Stomach (tissue), 8 donors: ENCODE measurements at regions not wholly inside any gene's neighbourhood (a gene's known extent, or its start where the extent isn't known, plus 50 kb on each side); places are given as distances from the start of the nearest gene placed in this dataset.

Experiments
- DNase-seq, 2 donors: peaks; one replicate each; pipeline versions ENCODE4 v3.0.0 to v3.0.0-alpha.2; 2013 to 2019
- H3K27ac ChIP-seq, 5 donors: fragments of 200-600 bp in 4 of 5; sonication (generic) in 4 of 5; one replicate each; pipeline ENCODE4 v1.5.1; 2013 to 2019; ENCODE audit warnings: mild to moderate bottlenecking in 1 of 5, moderate library complexity in 1 of 5
- H3K27me3 ChIP-seq, 3 donors: fragments of 200-600 bp; sonication (generic); one replicate each; pipeline ENCODE4 v1.5.1; 2017 to 2019; ENCODE audit warnings: mixed run types in 1 of 3
- H3K36me3 ChIP-seq, 4 donors: fragments of 200-600 bp; sonication (generic); 1 replicate in 3 of 4; 2 replicates in 1 of 4; pipeline ENCODE4 v1.5.1; 2016 to 2019
- H3K4me1 ChIP-seq, 4 donors: fragments of 200-600 bp; sonication (generic); one replicate each; pipeline ENCODE4 v1.5.1; 2016 to 2019
- H3K4me3 ChIP-seq, 4 donors: fragments of 200-600 bp; sonication (generic) in 3 of 4; one replicate each; pipeline ENCODE4 v1.5.1; 2016 to 2019; ENCODE audit warnings: mild to moderate bottlenecking in 1 of 4
- H3K9me3 ChIP-seq, 4 donors: fragments of 200-600 bp; sonication (generic); one replicate each; pipeline ENCODE4 v1.5.1; 2016 to 2019
- CTCF ChIP-seq, 7 experiments: fragments of 450-650 bp in 4 of 7; fragments of 200-600 bp in 3 of 7; sonication (generic) in 3 of 7; IDR thresholded peaks; one replicate each; pipeline ENCODE4 v1.5.1; 2016 to 2019; ENCODE audit warnings: antibody characterized with exemption in 7 of 7, control low read depth in 2 of 7, mild to moderate bottlenecking in 1 of 7
- EP300 ChIP-seq: sonication (generic); formaldehyde crosslinking; IDR thresholded peaks from one replicate; pipeline ENCODE4 v1.6.1; 2017; ENCODE audit warnings: antibody characterized with exemption
- POLR2A ChIP-seq, 4 donors: fragments of 450-650 bp; IDR thresholded peaks; one replicate each; pipeline ENCODE4 v1.6.1; 2016; ENCODE audit warnings: antibody characterized with exemption in 4 of 4, control low read depth in 2 of 4, mild to moderate bottlenecking in 1 of 4, moderate library complexity in 1 of 4
- POLR2AphosphoS5 ChIP-seq, 3 donors: sonication (generic); formaldehyde crosslinking; IDR thresholded peaks; one replicate each; pipeline ENCODE4 v1.6.1; 2016; ENCODE audit warnings: antibody characterized with exemption in 3 of 3
- WGBS, 5 donors: extraction: QIAGEN DNeasy Blood & Tissue Kit in 3 of 5; methylation state at CpG; one replicate each; pipeline versions ENCODE4 v1.1.5 to v1.1.7; 2013 to 2018; 5-methylcytosine and 5-hydroxymethylcytosine counted together
- intact Hi-C: fragments of 100-400 bp; cut with DNase I; formaldehyde crosslinking; loops from one replicate; pipeline ENCODE4 v1.15.1; 2023; ENCODE audit warnings: low total_unique reads
- donor health status: healthy with polysubstance abuse.
- donor health status: Bipolar disorder and iron deficiency.
- donor health status: healthy.

- intact Hi-C loops = no loop called here
- WGBS, 5 donors = 38 to 68% (median 49%) methylated on average over 13 of the region's 13 CpGs
- Histone ChIP-seq H3K4me3 (no peak overlapping the region), H3K9me3 (no peaks in the 10 kb centered on the region), H3K36me3 (no peaks in the 10 kb centered on the region), H3K4me1 (no peaks in the 10 kb centered on the region), H3K27ac (no peak overlapping the region), H3K27me3 (peaks cover 0 to 10% (median 0%) of the 10 kb centered on the region in 3 donors)
- TF ChIP-seq CTCF (IDR thresholded peaks at IDR 0.05) (no peak), POLR2AphosphoS5 (IDR thresholded peaks at IDR 0.05) (no peak), EP300 (no peak), POLR2A (IDR thresholded peaks at IDR 0.05) (no peak)
- DNase-seq = no peak
Measured at GRCh38 chr10:1932692-1933094, 195.4 kb upstream of the ADARB2 start.

- no peaks in the 10 kb centered on the region for H3K36me3 ChIP-seq
Measured at GRCh38 chr10:1928606-1929005, 191.3 kb upstream of the ADARB2 start.

GRCh38 chr10:1923998-1924397 lies 186.7 kb upstream of the ADARB2 start:
- H3K4me1 ChIP-seq = no peaks in the 10 kb centered on the region
- intact Hi-C loops = no loop called here

More at GRCh38 chr10:1928606-1929005, 191.3 kb upstream of the ADARB2 start:
- Histone ChIP-seq H3K9me3 (no peaks in the 10 kb centered on the region), H3K4me1 (no peaks in the 10 kb centered on the region), H3K4me3 (no peak overlapping the region), H3K27me3 (peaks cover 0 to 16% (median 0%) of the 10 kb centered on the region in 3 donors), H3K27ac (no peak overlapping the region)
- TF ChIP-seq CTCF (IDR thresholded peaks at IDR 0.05) (no peak), EP300 (no peak), POLR2AphosphoS5 (IDR thresholded peaks at IDR 0.05) (no peak), POLR2A (IDR thresholded peaks at IDR 0.05) (no peak)
- intact Hi-C loops = no loop called here
- 71 to 82% (median 74%) methylated on average over 7 of the region's 7 CpGs for WGBS, 5 donors
- no peak for DNase-seq

GRCh38 chr10:1923586-1923985 lies 186.3 kb upstream of the ADARB2 start:
- WGBS, 5 donors = 38 to 60% (median 47%) methylated on average over 8 of the region's 8 CpGs
- no peak for TF ChIP-seq EP300
- TF ChIP-seq POLR2AphosphoS5 (IDR thresholded peaks at IDR 0.05) = no peak
- TF ChIP-seq POLR2A (IDR thresholded peaks at IDR 0.05) = no peak
- no peak for TF ChIP-seq CTCF (IDR thresholded peaks at IDR 0.05)
- intact Hi-C loops = no loop called here

More at GRCh38 chr10:1923998-1924397, 186.7 kb upstream of the ADARB2 start:
- Histone ChIP-seq H3K4me3 (no peak overlapping the region), H3K27me3 (peaks cover 0 to 6% (median 0%) of the 10 kb centered on the region in 3 donors), H3K9me3 (no peaks in the 10 kb centered on the region), H3K27ac (no peak overlapping the region), H3K36me3 (no peaks in the 10 kb centered on the region)
- no peak for DNase-seq
- TF ChIP-seq EP300 (no peak), POLR2A (IDR thresholded peaks at IDR 0.05) (no peak), CTCF (IDR thresholded peaks at IDR 0.05) (no peak), POLR2AphosphoS5 (IDR thresholded peaks at IDR 0.05) (no peak)
- 85 to 91% (median 88%) methylated on average over 11 to 12 of the region's 12 CpGs for WGBS, 5 donors

More at GRCh38 chr10:1923586-1923985, 186.3 kb upstream of the ADARB2 start:
- no peak for DNase-seq
- H3K36me3 ChIP-seq = no peaks in the 10 kb centered on the region
- H3K4me1 ChIP-seq = no peaks in the 10 kb centered on the region
- no peak overlapping the region for H3K27ac ChIP-seq
- peaks cover 0 to 6% (median 0%) of the 10 kb centered on the region in 3 donors for H3K27me3 ChIP-seq
- no peaks in the 10 kb centered on the region for H3K9me3 ChIP-seq
- H3K4me3 ChIP-seq = no peak overlapping the region
